ENCODE measurements at regions not wholly inside any gene's neighbourhood (a gene's known extent, or its start where the extent isn't known, plus 50 kb on each side); places are given as distances from the start of the nearest gene placed in this dataset.

- no peak for DNase-seq
Observed at GRCh38 chr13:105147461-105147860, 1388.0 kb downstream of the EFNB2 start.

- no peak for DNase-seq
Observed at GRCh38 chr13:105144936-105145335, 1390.5 kb downstream of the EFNB2 start.

- DNase-seq = no peak
Observed at GRCh38 chr13:105144020-105144419, 1391.4 kb downstream of the EFNB2 start.

GRCh38 chr13:105142556-105142955 is 1392.9 kb downstream of the EFNB2 start:
- DNase-seq = no peak

- peak; percentile 86 for DNase-seq
Observed at GRCh38 chr13:105139380-105140285, 1395.8 kb downstream of the EFNB2 start.

GRCh38 chr13:105139048-105139379 is 1396.4 kb downstream of the EFNB2 start:
- DNase-seq = no peak

GRCh38 chr13:105135852-105136615 is 1399.4 kb downstream of the EFNB2 start:
- DNase-seq = no peak

- DNase-seq = no peak
Observed at GRCh38 chr13:105127732-105128131, 1407.7 kb downstream of the EFNB2 start.

GRCh38 chr13:105121221-105121620 is 1414.2 kb downstream of the EFNB2 start:
- no peak for DNase-seq

- no peak for DNase-seq
Observed at GRCh38 chr13:105118426-105118985, 1417.0 kb downstream of the EFNB2 start.

- no peak for DNase-seq
Observed at GRCh38 chr13:105116966-105117365, 1418.5 kb downstream of the EFNB2 start.

GRCh38 chr13:105112561-105112960 is 1422.9 kb downstream of the EFNB2 start:
- no peak for DNase-seq

- DNase-seq = no peak
Observed at GRCh38 chr13:105107781-105108180, 1427.7 kb downstream of the EFNB2 start.

- no peak for DNase-seq
Observed at GRCh38 chr13:105105471-105105870, 1430.0 kb downstream of the EFNB2 start.

GRCh38 chr13:105097521-105097920 is 1437.9 kb downstream of the EFNB2 start:
- DNase-seq = no peak

- no peak for DNase-seq
Observed at GRCh38 chr13:105089858-105090643, 1445.4 kb downstream of the EFNB2 start.

GRCh38 chr13:105087945-105088344 is 1447.5 kb downstream of the EFNB2 start:
- no peak for DNase-seq

GRCh38 chr13:105084931-105085330 is 1450.5 kb downstream of the EFNB2 start:
- DNase-seq = no peak

GRCh38 chr13:105083992-105084391 is 1451.5 kb downstream of the EFNB2 start:
- no peak for DNase-seq

- no peak for DNase-seq
Observed at GRCh38 chr13:105074755-105075154, 1460.7 kb downstream of the EFNB2 start.

- DNase-seq = no peak
Observed at GRCh38 chr13:105073041-105073440, 1462.4 kb downstream of the EFNB2 start.

- DNase-seq = no peak
Observed at GRCh38 chr13:105070452-105070851, 1465.0 kb downstream of the EFNB2 start.

GRCh38 chr13:105069106-105069505 is 1466.4 kb downstream of the EFNB2 start:
- no peak for DNase-seq
